ENCODE measurements at regions not wholly inside any gene's neighbourhood (a gene's known extent, or its start where the extent isn't known, plus 50 kb on each side); places are given as distances from the start of the nearest gene placed in this dataset.
"Not testable (repeated sequence)": the region's sequence is repeated elsewhere in the genome, so short reads cannot be mapped to it uniquely, and the experiment has no call there.

- no peak for DNase-seq
These were observed 406.4 kb downstream of the HTR1A start for GRCh38 chr5:63555874-63556273.

GRCh38 chr5:63554191-63554590, 408.1 kb downstream of the HTR1A start:
- no peak for DNase-seq

- DNase-seq = no peak
These were observed 409.2 kb downstream of the HTR1A start for GRCh38 chr5:63553073-63553472.

GRCh38 chr5:63535840-63536602, 426.2 kb downstream of the HTR1A start:
- no peak for DNase-seq

GRCh38 chr5:63524281-63524680, 438.0 kb downstream of the HTR1A start:
- DNase-seq = no peak

GRCh38 chr5:63516006-63516405, 446.2 kb downstream of the HTR1A start:
- no peak for DNase-seq

GRCh38 chr5:63500242-63500641, 462.0 kb downstream of the HTR1A start:
- no peak for DNase-seq

- no peak for DNase-seq
These were observed 467.0 kb downstream of the HTR1A start for GRCh38 chr5:63495225-63495624.

- no peak for DNase-seq
These were observed 478.9 kb downstream of the HTR1A start for GRCh38 chr5:63483338-63483737.

- DNase-seq = no peak
These were observed 488.8 kb downstream of the HTR1A start for GRCh38 chr5:63473335-63473967.

- DNase-seq = no peak
These were observed 506.0 kb downstream of the HTR1A start for GRCh38 chr5:63456279-63456678.

GRCh38 chr5:63451188-63451587, 511.1 kb downstream of the HTR1A start:
- no peak for DNase-seq

- DNase-seq = no peak
These were observed 522.7 kb downstream of the HTR1A start for GRCh38 chr5:63439537-63439936.

- DNase-seq = no peak
These were observed 552.5 kb downstream of the HTR1A start for GRCh38 chr5:63409737-63410136.

- no peak for DNase-seq
These were observed 553.3 kb downstream of the HTR1A start for GRCh38 chr5:63408984-63409383.

GRCh38 chr5:63401436-63402046, 560.7 kb downstream of the HTR1A start:
- peak; percentile 12 to 45 (median 33) for DNase-seq

GRCh38 chr5:63400079-63400478, 562.2 kb downstream of the HTR1A start:
- no peak for DNase-seq

- DNase-seq = no peak
These were observed 563.9 kb downstream of the HTR1A start for GRCh38 chr5:63398346-63398745.

GRCh38 chr5:63388188-63388587, 574.1 kb downstream of the HTR1A start:
- not testable (repeated sequence) for DNase-seq

GRCh38 chr5:63375851-63376250, 586.4 kb downstream of the HTR1A start:
- DNase-seq = no peak

GRCh38 chr5:63374085-63374484, 588.2 kb downstream of the HTR1A start:
- no peak for DNase-seq

GRCh38 chr5:63351164-63351563, 611.1 kb downstream of the HTR1A start:
- no peak for DNase-seq

- DNase-seq = no peak
These were observed 615.8 kb downstream of the HTR1A start for GRCh38 chr5:63346451-63346850.

Measured in muscle of back (tissue), 3 donors.